ENCODE measurements at regions not wholly inside any gene's neighbourhood (a gene's known extent, or its start where the extent isn't known, plus 50 kb on each side); places are given as distances from the start of the nearest gene placed in this dataset.

DNA sequence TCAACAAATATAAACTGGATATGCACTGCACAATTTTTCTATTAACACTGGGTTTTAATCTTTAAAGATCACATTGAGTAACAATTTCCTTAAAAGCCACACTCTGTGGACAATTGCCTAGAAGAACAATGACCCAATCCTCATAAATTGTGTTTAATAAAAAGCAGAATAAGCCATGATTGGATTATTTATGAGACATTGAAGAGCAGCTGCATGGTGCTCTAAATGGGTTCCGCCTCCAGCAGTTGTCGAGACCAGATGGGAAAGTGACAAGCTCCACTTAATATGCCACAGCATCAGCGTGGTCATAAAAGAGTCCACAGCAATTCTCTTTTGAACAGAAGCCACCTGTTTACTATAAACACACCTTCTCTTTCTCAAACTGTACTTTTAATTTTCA lies 635.2 kb upstream of the FRG1 start:
- no peak for DNase-seq

DNA sequence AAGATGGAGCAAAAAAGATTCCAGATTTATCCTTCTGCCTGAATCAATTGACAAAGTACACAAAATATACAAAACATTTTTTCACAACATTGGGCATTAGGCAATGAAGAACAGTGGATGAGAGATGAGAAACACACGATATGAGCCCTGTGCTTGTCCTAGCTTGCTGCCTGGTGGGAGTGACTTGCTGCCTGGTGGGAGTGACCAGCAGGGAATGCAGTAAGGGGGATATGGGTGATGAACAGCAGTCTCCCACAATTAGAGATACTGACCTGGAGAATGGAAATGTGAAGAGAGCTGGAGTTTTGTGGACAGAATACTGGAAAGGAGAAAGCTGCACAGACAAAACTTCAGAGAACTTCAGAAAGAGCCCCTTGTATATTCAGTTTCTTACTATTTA lies 629.4 kb upstream of the FRG1 start:
- DNase-seq: no peak

DNA sequence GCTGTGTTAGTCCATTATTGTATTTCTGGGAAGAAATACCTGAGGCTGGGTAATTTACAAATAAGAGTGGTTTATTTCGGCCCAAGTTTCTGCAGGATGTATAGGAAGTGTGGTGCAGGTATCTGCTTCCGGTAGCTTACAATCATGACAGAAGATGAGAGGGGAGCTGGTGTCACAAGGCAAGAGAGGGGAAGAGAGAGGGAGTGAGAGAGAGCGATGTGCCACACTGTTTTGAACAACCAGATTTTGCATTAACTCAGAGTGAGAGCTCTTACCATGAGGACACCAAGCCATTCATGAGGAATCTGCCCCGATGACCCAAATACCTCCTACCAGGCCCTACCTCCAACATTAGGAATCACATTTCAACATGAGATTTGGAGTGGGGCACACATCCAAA lies 627.6 kb upstream of the FRG1 start:
- no peak for DNase-seq

DNA sequence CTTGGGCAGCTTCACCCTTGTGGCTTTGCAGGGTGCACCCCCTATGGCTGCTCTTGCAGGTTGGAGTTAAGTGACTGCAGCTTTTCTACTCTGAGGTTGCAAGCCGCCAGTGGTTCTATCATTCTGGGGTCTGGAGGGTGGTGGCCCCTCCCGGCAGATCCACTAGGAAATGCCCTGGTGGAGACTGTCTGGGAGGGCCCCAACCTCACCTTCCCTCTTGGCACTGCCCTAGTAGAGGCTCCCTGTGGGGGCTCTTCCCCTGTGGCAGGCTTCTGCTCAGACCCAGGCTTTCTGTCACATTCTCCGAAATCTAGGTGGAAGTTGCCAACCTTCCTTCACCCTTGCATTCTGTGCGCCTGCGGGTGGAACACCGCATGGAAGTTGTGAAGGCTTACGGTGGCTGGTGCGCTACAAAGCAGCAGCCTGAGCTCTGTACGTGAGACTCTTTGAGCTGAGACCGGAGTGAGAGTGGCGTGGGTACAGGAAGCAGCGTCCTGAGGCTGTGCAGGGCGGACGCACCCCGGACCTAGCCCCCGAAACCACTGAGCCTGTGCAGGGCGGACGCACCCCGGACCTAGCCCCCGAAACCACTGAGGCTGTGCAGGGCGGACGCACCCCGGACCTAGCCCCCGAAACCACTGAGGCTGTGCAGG lies 626.7 kb upstream of the FRG1 start:
- DNase-seq: no peak

DNA sequence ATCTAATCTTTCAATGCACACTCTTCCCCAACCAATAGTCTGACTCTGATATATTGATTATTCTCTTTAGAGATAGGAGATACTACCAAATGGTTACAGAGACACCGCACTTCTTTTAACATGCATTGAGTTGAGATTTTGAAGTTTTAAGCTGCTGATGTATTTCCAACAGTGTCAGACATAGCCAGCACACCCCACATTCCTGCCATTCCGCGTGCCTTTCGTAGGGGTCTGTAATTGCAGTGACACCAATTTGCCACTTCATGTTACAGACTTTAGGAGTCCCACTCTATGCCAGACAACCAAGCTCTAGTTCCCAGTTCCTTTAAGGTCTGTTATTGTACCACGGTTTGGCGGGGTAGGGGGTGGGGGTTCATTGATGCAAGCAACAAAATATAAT lies 618.2 kb upstream of the FRG1 start:
- DNase-seq: no peak

DNA sequence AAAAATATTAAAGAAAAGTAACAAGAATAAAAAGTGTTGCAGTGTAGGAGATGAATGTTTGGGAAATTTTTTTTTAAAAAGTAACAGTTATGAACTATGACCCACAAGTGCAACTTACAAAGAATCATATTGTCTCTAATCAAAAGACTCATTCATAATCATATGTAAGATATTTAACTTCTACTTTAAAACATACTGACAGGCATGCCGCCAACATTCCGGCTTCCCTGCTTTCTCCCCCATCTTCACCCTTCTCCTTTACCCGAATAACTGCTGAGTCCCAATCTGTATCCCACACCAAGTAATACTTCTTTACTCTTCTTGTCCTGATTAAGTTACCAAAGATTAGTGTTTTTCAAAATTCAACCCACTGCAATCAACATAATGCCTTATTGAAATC lies 598.8 kb upstream of the FRG1 start:
- DNase-seq: no peak

- no peak for DNase-seq
Measured at GRCh38 chr4:189355590-189355989, 585.1 kb upstream of the FRG1 start.

- no peak for DNase-seq
Measured at GRCh38 chr4:189362364-189362763, 578.3 kb upstream of the FRG1 start.

GRCh38 chr4:189364032-189364449 lies 576.6 kb upstream of the FRG1 start:
- no peak for DNase-seq

- DNase-seq: no peak
Measured at GRCh38 chr4:189365451-189365850, 575.2 kb upstream of the FRG1 start.

DNA sequence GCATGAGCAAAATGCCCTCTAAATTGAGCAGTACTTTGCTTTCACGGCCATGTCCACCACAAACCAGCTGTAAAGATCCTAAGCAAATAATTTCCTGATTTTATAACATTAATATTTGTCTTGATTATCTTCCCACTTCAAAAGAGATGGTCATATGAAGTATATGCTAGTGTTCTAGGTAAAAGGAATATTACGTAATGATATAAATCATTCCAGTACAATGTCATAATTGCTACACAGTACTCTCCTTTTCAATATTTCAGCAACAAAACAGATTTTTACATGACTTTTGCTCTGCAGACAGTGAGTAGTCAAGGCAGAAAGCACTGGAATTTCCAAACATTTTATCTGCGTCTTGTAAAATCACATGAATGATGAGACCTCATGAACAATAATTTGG lies 572.8 kb upstream of the FRG1 start:
- DNase-seq: no peak

GRCh38 chr4:189374176-189374575 lies 566.5 kb upstream of the FRG1 start:
- no peak for DNase-seq

- DNase-seq: no peak
Measured at GRCh38 chr4:189376901-189377300, 563.8 kb upstream of the FRG1 start.

- DNase-seq: no peak
Measured at GRCh38 chr4:189377569-189377968, 563.1 kb upstream of the FRG1 start.

- DNase-seq: no peak
Measured at GRCh38 chr4:189385098-189385497, 555.6 kb upstream of the FRG1 start.

DNA sequence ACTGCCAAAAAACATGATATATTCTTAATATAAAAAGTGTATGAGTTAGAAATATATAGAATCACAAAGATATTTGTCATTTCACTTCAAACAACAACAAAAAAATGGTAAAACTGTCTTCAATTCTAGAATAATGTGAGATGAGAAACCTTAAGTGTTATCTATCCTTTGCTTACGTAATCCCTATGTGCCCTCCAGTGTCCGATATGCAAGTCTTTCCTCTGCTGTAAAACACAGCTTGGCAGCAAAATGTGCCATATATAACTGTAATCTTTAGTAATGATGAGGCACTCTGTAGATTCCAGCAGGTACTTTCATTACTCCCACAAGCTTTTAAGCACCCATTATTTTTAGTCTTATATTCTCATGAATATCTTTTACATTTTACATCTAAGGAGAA lies 555.1 kb upstream of the FRG1 start:
- DNase-seq: no peak

- no peak for DNase-seq
Measured at GRCh38 chr4:189396435-189396834, 544.2 kb upstream of the FRG1 start.

- DNase-seq: no peak
Measured at GRCh38 chr4:189404271-189404670, 536.4 kb upstream of the FRG1 start.

GRCh38 chr4:189409158-189409557 lies 531.5 kb upstream of the FRG1 start:
- no peak for DNase-seq

GRCh38 chr4:189414021-189414420 lies 526.7 kb upstream of the FRG1 start:
- DNase-seq: no peak

DNA sequence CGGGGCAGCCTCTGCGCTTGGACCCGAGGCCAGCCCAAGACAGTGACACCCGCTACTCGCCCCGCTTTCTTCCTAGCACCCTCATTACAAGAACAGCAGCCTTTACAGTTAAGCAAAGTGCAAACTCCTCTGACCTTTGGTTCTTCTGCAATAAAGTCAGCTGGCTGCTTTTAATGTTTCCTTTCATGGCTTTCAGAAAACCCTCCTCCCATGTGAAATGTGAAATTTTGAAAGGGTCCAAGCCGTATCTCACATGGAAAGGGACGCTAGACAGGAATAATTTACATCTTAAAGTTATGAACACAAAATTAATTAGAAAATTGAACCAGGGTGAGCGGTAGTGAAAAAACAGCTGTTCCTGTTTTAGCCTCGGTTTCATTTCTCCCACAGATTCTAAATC lies 520.1 kb upstream of the FRG1 start:
- DNase-seq: no peak

DNA sequence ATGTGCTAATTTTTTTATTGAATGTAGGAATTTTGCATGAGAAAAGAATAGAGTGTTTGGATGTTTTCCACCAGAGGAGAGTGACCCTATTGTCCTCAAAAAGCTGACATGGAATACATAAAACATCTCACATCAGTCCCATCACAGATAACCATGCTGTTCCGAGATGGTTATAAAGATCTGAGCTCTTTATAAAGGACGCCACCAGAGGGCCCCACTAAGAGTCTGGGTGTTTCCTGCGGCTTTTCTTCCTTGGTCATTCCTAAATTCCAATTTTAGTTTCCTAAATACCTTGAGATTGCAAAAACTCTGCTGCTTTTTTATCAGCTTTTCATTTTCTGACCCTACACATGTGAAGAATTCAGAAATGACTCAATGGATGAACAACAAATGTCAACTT lies 504.5 kb upstream of the FRG1 start:
- DNase-seq: no peak

DNA sequence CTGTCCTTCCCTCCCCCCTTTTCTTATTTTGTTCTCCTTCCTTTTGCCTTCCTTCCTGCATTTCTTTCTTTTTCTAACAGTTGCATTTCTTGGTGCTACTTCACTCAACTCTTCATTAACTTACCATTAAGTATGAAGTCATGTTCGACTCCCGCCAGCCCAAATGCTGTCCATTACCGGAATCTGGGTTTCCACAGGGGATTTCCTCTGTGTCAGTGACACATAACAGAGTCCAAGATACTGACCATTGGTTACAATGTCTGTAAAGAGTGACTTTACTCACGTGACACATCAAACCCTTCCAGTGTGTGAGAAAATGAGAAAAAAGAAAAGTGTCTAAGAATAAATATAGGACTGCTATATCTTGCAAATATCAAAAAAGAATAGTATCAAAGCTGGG lies 500.0 kb upstream of the FRG1 start:
- DNase-seq: no peak

- no peak for DNase-seq
Measured at GRCh38 chr4:189443341-189443740, 497.3 kb upstream of the FRG1 start.

- no peak for DNase-seq
Measured at GRCh38 chr4:189445613-189446012, 495.1 kb upstream of the FRG1 start.

DNA sequence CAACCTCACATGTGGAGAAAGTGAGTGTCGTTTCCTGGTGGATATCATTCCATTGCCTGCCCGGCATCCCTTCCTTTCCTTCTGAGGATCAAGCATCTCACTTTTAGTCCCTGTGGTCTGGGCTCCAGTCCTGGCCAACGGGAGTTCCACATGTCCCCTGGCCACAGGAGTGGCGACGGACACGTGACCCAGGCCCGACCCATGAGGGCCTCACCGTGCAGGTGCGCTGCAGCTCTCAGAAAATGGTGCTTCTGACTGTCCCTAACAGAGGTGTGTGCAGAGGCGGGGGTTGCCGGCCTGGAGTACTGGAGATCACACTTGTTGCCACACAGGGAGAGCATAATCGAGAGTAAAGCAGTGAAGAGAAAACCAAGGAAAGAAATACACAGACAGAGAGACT lies 476.9 kb upstream of the FRG1 start:
- no peak for DNase-seq

Data from stimulated activated CD4-positive, alpha-beta T cell treated with anti-CD3 and anti-CD28 coated beads, Interleukin-2, amount 100 ng/mL, for 24 hours (primary cell).